ENCODE measurements at regions not wholly inside any gene's neighbourhood (a gene's known extent, or its start where the extent isn't known, plus 50 kb on each side); places are given as distances from the start of the nearest gene placed in this dataset.

DNA sequence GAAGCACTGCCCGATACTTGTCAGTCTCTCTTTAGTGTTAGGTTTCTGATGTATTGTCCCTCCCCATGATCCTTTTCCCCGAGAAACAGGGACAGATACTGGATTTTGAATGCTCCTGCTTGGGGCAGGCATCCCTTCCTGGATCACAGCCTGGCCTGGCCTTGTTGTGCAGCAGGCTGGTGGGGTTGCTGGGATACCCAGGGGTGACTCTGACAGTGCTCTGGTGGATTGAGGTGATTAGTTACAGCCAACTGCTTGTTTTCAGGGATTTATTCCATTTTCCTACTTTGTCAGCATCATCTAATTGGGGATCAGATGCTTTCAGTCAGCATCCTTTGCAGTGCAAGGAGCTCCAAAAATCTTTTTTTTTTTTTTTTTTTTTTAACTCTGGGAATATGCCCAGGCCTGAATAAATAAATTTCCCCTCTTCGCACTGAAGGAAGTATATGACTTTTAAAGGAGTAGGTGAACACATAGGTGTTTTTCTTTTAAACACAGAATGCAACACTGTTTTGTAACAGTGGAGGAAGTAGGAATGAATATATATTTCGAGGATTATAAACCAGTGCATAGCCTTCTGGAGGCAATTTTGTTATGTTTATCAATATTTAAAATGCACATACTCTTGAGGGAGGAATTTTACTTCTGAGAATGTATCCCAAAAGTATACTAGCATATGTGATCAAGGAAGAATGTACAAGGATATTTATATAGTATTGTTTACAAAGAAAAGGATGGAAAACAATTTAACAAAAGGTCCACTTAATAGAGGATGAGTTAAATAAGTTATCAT, 127.3 kb upstream of the ELL2 start:
- DNase-seq: no peak

DNA sequence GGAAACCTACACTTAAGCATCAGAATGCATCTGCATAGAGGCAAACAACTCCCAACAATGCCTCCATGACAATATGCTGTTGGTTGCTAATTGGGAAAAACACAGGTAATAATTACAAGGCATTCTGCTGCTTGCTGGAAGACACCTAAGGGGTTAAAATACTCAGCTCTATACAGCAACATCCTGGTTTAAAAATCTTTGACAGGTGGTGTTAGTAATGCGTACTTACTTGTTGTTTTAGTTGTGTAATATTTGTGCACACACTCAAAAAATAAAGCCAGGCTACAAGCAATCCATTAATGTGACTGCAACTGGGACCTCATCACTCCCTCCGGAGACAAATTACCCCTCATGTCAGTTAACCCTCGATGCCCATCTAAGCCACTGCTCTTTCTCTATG, 126.3 kb upstream of the ELL2 start:
- no peak for DNase-seq

DNA sequence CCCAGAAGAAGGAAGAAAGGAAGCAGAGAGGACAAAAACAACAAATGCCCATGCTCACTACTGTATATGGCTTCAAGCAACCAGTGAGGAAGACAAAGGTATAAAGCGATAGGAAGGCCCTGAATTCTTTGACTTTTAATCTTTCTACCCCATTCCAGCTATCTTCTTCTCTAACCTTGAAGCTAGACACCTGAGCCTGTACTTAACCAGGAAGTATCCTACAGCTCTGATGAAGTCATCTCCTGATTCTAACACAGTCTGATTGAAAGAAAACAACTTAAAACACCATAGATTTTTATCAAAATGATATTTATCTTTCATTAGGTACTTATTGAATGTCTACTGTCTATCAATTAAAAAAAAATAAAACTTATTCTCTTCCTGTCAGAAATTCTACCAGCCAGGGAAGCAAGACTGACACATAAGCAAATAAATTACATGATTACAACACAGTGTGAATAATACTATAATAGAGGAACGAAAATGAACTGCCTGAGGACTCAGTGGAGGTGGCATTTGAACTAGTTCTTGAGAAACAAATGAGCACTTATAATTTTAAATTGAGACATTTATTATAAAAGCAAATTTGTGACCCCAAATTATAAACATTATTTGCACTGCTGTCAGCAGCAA, 123.3 kb upstream of the ELL2 start:
- DNase-seq: no peak

GRCh38 chr5:96083361-96083881, 121.8 kb upstream of the ELL2 start:
- no peak for DNase-seq

DNA sequence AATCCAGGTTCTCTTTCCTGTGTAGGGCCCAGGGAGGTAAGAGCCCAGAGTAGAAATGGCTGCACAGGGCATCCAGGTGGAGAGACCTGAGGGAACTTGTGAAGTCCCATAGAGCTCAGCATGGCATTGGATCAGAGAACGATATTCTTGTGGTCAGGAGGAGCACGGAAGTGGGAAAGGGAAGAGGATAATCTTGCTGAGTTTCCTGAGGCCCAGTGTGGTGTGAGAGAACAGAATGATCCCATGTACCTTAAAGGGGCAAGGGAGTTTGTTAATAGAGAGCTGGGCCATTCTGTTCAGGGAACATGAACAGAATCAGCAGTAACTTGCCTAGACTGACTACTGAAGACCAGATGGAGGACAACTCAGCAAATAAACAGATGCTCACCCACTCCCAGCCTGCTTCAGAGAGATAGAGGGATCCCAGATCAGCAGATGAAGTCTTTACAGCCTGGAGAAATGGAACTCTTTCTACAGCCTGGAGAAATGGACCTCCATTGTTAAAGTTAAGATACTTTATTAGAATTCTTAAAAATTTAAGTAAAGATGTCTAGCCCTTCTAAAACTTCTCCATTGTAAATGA, 119.7 kb upstream of the ELL2 start:
- no peak for DNase-seq

DNA sequence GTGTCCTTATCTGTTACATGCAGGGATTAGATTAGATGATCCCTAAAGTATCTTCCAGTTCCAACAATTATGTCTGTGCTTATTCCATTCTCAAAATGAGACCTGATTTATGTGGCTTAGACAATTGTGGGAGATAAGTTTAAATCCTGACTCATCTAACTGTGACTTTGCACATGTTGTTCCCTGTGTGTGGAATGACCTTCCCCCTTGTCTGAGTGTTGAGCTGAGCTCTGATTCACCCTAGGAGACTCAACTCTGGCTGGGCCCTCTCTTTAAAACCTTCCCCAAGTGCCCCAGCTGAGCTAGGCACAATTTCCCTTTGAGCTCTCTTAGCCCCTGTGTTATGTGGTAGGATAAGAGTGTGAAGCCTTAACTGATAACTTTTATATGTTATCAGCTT, 118.9 kb upstream of the ELL2 start:
- no peak for DNase-seq

GRCh38 chr5:96079962-96080361, 118.3 kb upstream of the ELL2 start:
- DNase-seq: no peak

GRCh38 chr5:96079075-96079474, 117.4 kb upstream of the ELL2 start:
- peak; percentile 21 to 39 for DNase-seq

GRCh38 chr5:96076451-96076850, 114.8 kb upstream of the ELL2 start:
- DNase-seq: no peak

DNA sequence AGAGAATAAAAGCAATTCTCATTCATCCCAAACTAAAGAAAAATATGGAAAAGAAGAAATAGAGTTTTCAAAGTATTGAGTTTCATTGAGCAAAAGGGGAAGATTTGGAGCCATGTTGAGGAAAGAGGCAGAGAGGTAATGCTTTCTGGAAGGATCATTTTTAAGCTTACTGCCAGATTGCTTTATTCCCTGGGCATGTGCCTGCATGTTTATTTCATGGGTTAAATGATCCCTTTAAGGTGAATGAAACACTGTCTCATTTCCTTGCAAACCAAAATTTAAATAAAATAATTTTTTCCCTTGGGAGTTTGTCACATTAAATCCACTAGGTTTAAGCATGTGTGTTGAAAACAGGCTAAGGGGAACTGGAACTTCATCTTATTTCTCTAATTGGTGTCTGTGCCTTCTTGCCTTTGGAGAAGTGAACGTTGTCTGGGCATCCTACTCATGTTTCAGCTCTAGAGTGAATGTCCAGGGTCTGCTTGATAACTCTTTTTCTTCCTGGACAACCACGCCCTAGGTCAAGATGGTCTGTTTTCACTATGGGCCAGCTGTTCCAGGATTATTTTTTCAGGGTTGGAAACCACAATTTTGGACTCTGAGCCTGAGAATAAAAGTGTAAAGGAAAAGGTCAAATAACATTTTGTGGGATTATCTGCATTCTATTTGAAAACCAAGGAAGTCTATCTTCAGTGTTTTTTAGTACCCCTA, 114.1 kb upstream of the ELL2 start:
- no peak for DNase-seq

GRCh38 chr5:96074870-96075269, 113.2 kb upstream of the ELL2 start:
- no peak for DNase-seq

DNA sequence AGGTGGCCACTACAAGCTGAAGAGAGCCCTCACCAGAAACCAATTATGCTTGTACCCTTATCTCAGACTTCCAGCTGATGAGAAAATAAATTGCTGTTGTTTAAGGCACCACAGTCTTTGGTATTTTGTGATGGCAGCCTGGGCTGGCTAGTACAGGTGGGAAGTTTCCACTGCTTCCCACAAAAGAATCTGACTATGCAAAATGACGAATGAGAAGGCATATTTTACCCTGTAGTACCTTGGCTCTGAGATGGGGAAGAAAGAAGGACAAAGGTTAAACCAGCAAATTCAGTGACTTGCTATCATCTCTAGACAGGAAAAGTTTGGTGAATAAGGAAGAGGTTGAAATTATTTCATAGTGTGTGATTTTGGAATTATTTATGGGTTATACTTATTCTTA, 112.8 kb upstream of the ELL2 start:
- no peak for DNase-seq

- no peak for DNase-seq
Measured at GRCh38 chr5:96072791-96073165, 111.1 kb upstream of the ELL2 start.

DNA sequence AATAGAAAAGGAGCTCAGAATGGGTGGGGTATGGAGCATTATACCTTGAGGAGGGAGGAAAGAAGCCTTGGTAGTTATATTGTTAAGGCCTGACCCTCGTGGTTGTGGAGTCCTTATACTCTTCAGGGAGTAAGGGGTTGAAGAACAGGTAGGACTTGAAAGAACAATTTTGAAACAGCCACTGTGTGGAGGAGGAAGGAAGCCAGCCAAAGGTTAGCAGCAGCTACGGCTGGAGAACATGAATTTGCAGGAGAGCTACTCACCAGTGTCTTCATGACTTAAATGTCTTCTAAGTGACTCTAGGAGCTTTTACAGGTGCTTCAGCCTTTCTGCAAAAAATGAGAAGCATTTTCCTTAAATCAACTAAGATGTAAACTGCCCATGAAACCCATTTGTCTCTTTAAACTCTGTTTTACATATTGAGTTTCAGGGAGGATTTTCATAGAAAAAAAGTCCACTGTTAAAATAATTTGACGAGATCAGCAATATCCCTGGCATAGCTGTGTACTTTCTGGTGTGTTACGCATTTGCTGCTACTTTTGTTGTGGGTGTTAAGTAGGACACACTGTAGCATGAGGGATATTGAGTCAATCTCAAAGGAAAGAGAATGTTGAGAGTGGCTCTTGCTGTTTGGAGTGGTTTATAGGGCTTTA, 110.6 kb upstream of the ELL2 start:
- DNase-seq: no peak

- DNase-seq: no peak
Measured at GRCh38 chr5:96070622-96071225, 109.1 kb upstream of the ELL2 start.

DNA sequence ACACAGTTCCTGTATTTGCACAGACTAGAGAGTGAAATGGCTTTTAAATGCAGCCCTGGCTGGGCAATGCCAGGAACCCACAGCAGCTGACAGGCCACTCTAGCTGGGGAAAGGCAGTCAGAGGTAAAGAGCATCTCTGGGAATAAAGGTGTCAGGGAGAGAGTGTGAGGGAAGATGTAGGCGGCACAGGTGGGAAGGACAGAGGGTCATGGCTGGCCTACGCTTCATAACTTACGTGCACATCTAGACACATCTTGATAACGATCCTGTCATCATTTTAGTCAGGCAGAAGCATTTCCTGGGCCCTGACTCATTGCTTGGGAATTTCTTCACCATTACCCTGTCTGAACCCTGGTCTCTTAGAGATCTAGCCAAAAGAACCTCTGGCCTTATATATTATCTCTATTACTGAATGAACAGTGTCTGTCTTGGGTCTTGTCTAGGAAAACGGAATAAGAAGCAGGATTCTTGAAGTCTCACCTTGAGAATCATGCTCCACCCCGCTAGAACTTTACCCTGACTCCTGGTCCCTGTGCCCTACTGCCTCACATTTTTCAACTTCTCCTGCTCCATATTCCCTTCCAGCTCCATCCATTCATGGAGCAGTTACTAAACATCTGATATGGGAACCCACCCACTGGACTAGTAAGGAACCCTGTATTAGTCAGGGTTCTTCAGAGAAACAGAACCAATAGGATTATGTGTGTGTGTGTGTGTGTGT, 106.4 kb upstream of the ELL2 start:
- DNase-seq: peak in 1 of 2 donors; percentile 14

- no peak for DNase-seq
Measured at GRCh38 chr5:96067251-96067650, 105.6 kb upstream of the ELL2 start.

DNA sequence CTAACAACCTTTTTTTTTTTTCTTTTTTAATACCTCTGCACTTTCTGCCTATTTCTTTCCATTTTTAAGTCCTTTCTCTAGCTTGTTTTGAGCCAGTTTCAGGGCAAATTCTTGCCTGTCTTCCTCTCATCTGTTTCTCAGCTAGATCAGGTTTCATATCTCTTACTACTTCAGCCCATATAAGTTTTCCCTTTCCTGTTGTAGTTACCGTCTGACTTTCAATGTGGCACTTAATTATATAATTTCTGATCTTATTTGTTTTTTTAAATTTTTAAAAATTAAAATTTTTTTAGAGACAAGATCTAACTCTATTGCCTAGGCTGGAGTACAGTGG, 104.7 kb upstream of the ELL2 start:
- DNase-seq: no peak

DNA sequence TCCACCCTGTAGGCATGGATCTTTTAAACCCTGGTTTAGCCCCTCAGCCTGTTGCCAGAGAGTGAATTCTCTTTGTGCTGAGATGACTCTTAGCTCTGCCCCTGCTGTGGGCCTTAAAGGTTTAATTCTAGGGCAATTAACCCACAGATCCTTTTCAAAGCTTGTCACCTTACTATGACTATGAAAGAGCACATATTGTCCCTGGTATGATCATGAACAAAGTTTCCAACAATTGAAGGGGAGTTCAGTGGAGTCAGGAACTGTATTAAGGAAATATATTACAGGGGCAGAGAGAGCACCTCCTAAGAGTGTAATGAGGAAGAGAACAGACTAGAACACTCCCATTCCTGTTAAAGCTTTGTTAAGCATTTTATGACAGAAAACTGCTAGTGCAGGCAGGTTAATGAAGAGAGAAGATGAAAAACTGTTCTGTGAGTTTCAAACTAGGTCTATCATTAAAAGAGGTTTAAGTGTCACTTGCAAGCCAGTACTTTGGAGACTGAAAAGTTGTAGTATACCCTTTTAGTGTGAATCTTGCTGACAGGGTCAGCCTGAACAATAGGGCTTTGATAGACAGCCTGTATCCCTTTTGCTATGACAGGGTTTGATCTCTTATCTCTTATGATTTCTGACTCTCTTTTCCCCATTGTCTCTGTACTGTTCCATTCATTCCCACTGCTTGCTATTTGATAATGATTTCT, 104.2 kb upstream of the ELL2 start:
- DNase-seq: no peak

GRCh38 chr5:96064877-96065276, 103.2 kb upstream of the ELL2 start:
- no peak for DNase-seq

- no peak for DNase-seq
Measured at GRCh38 chr5:96062836-96063235, 101.2 kb upstream of the ELL2 start.
